GM23338 (cell line): ENCODE measurements at regions not wholly inside any gene's neighbourhood (a gene's known extent, or its start where the extent isn't known, plus 50 kb on each side); places are given as distances from the start of the nearest gene placed in this dataset.
"Not testable (repeated sequence)": the region's sequence is repeated elsewhere in the genome, so short reads cannot be mapped to it uniquely, and the experiment has no call there.

Source experiments
- ATAC-seq: fragments of 200-7000 bp; cut with Tn5 transposase; 3 replicates; pipeline ENCODE4 v1.9.1; 2020
- DNase-seq: peaks from one replicate; pipeline ENCODE4 v3.0.0-alpha.2; 2015; ENCODE audit warnings: low spot score
- H2AFZ ChIP-seq: fragments of 200-600 bp; sonication (generic); 2 replicates; pipeline ENCODE4 v1.8.0; 2016; ENCODE audit warnings: antibody characterized with exemption, mild to moderate bottlenecking, moderate library complexity
- H3F3A ChIP-seq: fragments of 200-600 bp; sonication (generic); replicated peaks from 2 replicates; pipeline ENCODE4 v1.8.0; 2017; ENCODE audit warnings: antibody characterized with exemption, mixed run types, low read depth
- H3K27ac ChIP-seq: fragments of 200-600 bp; sonication (generic); 2 replicates; pipeline ENCODE4 v1.6.1; 2016; ENCODE audit warnings: low read depth
- H3K27me3 ChIP-seq: fragments of 200-600 bp; sonication (generic); 2 replicates; pipeline ENCODE4 v1.8.0; 2016; ENCODE audit warnings: mild to moderate bottlenecking, mixed run types, moderate library complexity; ENCODE audit not compliant: insufficient read depth
- H3K36me3 ChIP-seq: fragments of 200-600 bp; sonication (generic); 2 replicates; pipeline ENCODE4 v1.8.0; 2016; ENCODE audit warnings: mild to moderate bottlenecking; ENCODE audit not compliant: insufficient read depth
- H3K4me1 ChIP-seq: fragments of 200-600 bp; sonication (generic); 2 replicates; pipeline ENCODE4 v1.8.0; 2016; ENCODE audit warnings: mild to moderate bottlenecking, moderate library complexity; ENCODE audit not compliant: insufficient read depth
- H3K4me2 ChIP-seq: fragments of 200-600 bp; sonication (generic); 2 replicates; pipeline ENCODE4 v1.7.1; 2017; ENCODE audit warnings: mixed run types
- H3K4me3 ChIP-seq: fragments of 200-600 bp; sonication (generic); 2 replicates; pipeline ENCODE4 v1.6.1; 2016; ENCODE audit warnings: mixed run types
- H3K79me2 ChIP-seq: fragments of 200-600 bp; sonication (generic); replicated peaks from 2 replicates; pipeline ENCODE4 v1.8.0; 2017; ENCODE audit warnings: mild to moderate bottlenecking; ENCODE audit not compliant: insufficient read depth
- H3K9me2 ChIP-seq: fragments of 200-600 bp; sonication (generic); 2 replicates; pipeline ENCODE4 v1.8.0; 2017; ENCODE audit not compliant: insufficient read depth
- H4K20me1 ChIP-seq: fragments of 200-600 bp; sonication (generic); replicated peaks from 2 replicates; pipeline ENCODE4 v1.8.0; 2017; ENCODE audit warnings: mild to moderate bottlenecking; ENCODE audit not compliant: insufficient read depth
- H3K27ac Mint-ChIP-seq: 2 replicates; pipeline ENCODE4 v1.8.0; 2020; ENCODE audit warnings: inconsistent platforms, mild to moderate bottlenecking, moderate library complexity, mixed read lengths
- H3K27me3 Mint-ChIP-seq: 3 replicates; pipeline ENCODE4 v1.8.0; 2022; ENCODE audit warnings: low read depth, mild to moderate bottlenecking, moderate library complexity, mixed read lengths, inconsistent platforms; ENCODE audit not compliant: insufficient read depth, poor library complexity
- H3K36me3 Mint-ChIP-seq: 3 replicates; pipeline ENCODE4 v1.8.0; 2021; ENCODE audit warnings: low read depth, mild to moderate bottlenecking, inconsistent platforms, moderate library complexity, mixed read lengths
- H3K4me1 Mint-ChIP-seq: 3 replicates; pipeline ENCODE4 v1.8.0; 2020; ENCODE audit warnings: mild to moderate bottlenecking, inconsistent platforms, mixed read lengths
- H3K4me3 Mint-ChIP-seq: 3 replicates; pipeline ENCODE4 v1.8.0; 2021; ENCODE audit warnings: moderate library complexity, mild to moderate bottlenecking, inconsistent platforms, mixed read lengths
- H3K9me3 Mint-ChIP-seq: 3 replicates; pipeline ENCODE4 v1.8.0; 2020; ENCODE audit warnings: moderate library complexity, mild to moderate bottlenecking, inconsistent platforms, mixed read lengths
- CREB1 ChIP-seq: fragments of 250-450 bp; sonication (Bioruptor Pico); IDR thresholded peaks from 2 replicates; pipeline ENCODE4 v1.5.0; 2020; ENCODE audit warnings: low read depth, mild to moderate bottlenecking, moderate library complexity
- EZH2 ChIP-seq: fragments of 200-600 bp; sonication (generic); IDR thresholded peaks from one replicate; pipeline ENCODE4 v1.8.0; 2017; ENCODE audit warnings: antibody characterized with exemption, mild to moderate bottlenecking, low read depth; ENCODE audit not compliant: unreplicated experiment
- EZH2phosphoT487 ChIP-seq: fragments of 200-600 bp; sonication (generic); IDR thresholded peaks from one replicate; pipeline ENCODE4 v1.8.1; 2018; ENCODE audit warnings: antibody characterized with exemption; ENCODE audit not compliant: unreplicated experiment
- JUNB ChIP-seq: IDR thresholded peaks from one replicate; pipeline ENCODE4 v1.6.1; 2016; ENCODE audit warnings: antibody characterized with exemption; ENCODE audit not compliant: unreplicated experiment
- NANOG ChIP-seq: IDR thresholded peaks from 2 replicates; pipeline ENCODE4 v1.6.1; 2016; ENCODE audit warnings: antibody characterized with exemption, borderline replicate concordance
- POLR2AphosphoS5 ChIP-seq: IDR thresholded peaks from 2 replicates; pipeline ENCODE4 v1.6.1; 2016; ENCODE audit warnings: antibody characterized with exemption, low read depth
- STAT1 ChIP-seq: IDR thresholded peaks from one replicate; pipeline ENCODE4 v1.6.1; 2016; ENCODE audit warnings: antibody characterized with exemption; ENCODE audit not compliant: unreplicated experiment
- ZNF114 ChIP-seq: fragments of 250-450 bp; sonication (Bioruptor Pico); IDR thresholded peaks from 2 replicates; pipeline ENCODE4 v1.5.0; 2020; ENCODE audit warnings: mild to moderate bottlenecking, moderate library complexity
- TF ChIP-seq, protein P1 (sequence below): IDR thresholded peaks from 2 replicates; pipeline ENCODE4 v1.6.1; 2016; ENCODE audit warnings: antibody characterized with exemption
- TF ChIP-seq, protein P2 (sequence below): fragments of 250-450 bp; sonication (Bioruptor Pico); IDR thresholded peaks from 2 replicates; pipeline ENCODE4 v1.5.0; 2020; ENCODE audit warnings: mild to moderate bottlenecking, moderate library complexity

DNA sequence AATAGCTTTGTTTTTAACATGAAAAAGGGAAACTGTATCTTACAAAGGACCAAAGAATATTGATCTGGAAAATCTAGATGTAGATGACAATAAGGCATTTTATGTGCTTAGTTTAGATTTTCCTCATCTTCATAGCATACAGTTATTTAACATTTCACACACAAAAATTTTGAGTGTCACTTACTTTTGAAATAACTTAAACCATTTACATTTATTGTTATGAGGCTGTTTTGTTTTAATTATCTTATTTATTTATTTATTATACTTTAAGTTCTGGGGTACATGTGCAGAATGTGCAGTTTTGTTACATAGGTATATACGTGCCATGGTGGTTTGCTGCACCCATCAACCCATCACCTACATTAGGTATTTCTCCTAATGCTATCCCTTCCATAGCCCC is 1042.9 kb upstream of the NOVA1 start:
- not testable (repeated sequence) for H3K27ac ChIP-seq, H3K4me1 Mint-ChIP-seq, H3K4me3 Mint-ChIP-seq, H3K4me3 ChIP-seq, ATAC-seq, H4K20me1 ChIP-seq, H3K36me3 Mint-ChIP-seq, H3K27ac Mint-ChIP-seq, H3K27me3 Mint-ChIP-seq, H3K36me3 ChIP-seq, H3K79me2 ChIP-seq, H3K27me3 ChIP-seq, H3K4me2 ChIP-seq, DNase-seq, H3K9me2 ChIP-seq, H2AFZ ChIP-seq, H3F3A ChIP-seq, H3K4me1 ChIP-seq
- H3K9me3 Mint-ChIP-seq, result peaks cover 10% of the 10 kb centered on the region; the same call in 2 of the 3 replicates

DNA sequence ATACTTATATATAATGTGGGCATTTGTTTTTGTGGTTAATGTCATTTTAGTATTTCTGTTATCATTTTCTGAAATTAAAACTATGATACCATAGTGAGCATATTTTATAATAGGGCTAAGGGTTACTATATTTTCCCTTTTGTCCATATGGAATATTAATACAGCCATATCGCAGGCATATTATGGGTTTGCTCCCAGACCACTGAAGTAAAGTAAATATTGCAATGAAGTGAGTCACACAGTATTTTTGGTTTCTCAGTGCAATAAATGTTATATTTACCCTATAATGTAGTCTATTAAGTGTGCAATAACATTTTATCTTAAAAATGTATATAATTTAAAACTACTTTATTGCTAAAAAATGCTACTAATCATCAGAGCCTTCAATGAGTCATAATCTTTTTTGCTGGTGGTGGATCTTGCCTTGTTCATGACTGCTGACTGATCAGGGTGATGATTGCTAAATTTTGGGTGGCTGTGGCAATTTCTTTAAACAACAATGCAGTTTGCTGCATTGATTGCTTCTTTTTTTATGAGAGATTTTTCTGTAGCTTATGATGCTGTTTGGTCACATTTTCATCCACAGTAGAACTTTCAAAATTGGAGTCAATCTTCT is 1044.5 kb upstream of the NOVA1 start:
- Histone ChIP-seq H3K36me3 (no peaks in the 10 kb centered on the region), H4K20me1 (no peaks in the 10 kb centered on the region; the same call in 1 of the 2 replicates), H3K79me2 (no peaks in the 10 kb centered on the region; the same call in 1 of the 2 replicates), H3K4me1 (no peaks in the 10 kb centered on the region), H3K9me2 (no peaks in the 10 kb centered on the region), H3K4me2 (no peak overlapping the region), H3F3A (no peaks in the 10 kb centered on the region), H3K4me3 (no peak overlapping the region), H2AFZ (no peak overlapping the region), H3K27ac (no peak overlapping the region), H3K27me3 (no peaks in the 10 kb centered on the region)
- Mint-ChIP-seq H3K36me3 (no peaks in the 10 kb centered on the region), H3K27me3 (no peaks in the 10 kb centered on the region), H3K27ac (no peak overlapping the region), H3K9me3 (peaks cover 10% of the 10 kb centered on the region; the same call in 2 of the 3 replicates), H3K4me1 (no peaks in the 10 kb centered on the region), H3K4me3 (no peak overlapping the region)
- no peak for ATAC-seq
- no peak for TF ChIP-seq EZH2phosphoT487
- no peak for DNase-seq

- Histone ChIP-seq H3K4me1 (no peaks in the 10 kb centered on the region), H3K9me2 (no peaks in the 10 kb centered on the region), H3K27me3 (no peaks in the 10 kb centered on the region), H3F3A (no peaks in the 10 kb centered on the region), H3K4me3 (no peak overlapping the region), H3K4me2 (no peak overlapping the region), H3K27ac (no peak overlapping the region), H2AFZ (no peak overlapping the region), H3K79me2 (no peaks in the 10 kb centered on the region), H4K20me1 (no peaks in the 10 kb centered on the region), H3K36me3 (no peaks in the 10 kb centered on the region; the same call in 1 of the 2 replicates)
- no peak for DNase-seq
- peaks cover 21% of the 10 kb centered on the region; the same call in 2 of the 3 replicates for H3K36me3 Mint-ChIP-seq
- no peak overlapping the region for H3K4me3 Mint-ChIP-seq
- H3K4me1 Mint-ChIP-seq, result no peaks in the 10 kb centered on the region
- no peak overlapping the region for H3K27ac Mint-ChIP-seq
- peaks cover 32% of the 10 kb centered on the region for H3K9me3 Mint-ChIP-seq
- no peak for ATAC-seq
- H3K27me3 Mint-ChIP-seq, result peaks cover 2% of the 10 kb centered on the region
- TF ChIP-seq ZNF114 (CRISPR knock-in tag) (no peak), POLR2AphosphoS5 (no peak), STAT1 (no peak), EZH2phosphoT487 (no peak), EZH2 (no peak), CREB1 (CRISPR knock-in tag) (no peak), NANOG (no peak), JUNB (no peak)
- TF ChIP-seq, protein P1, sequence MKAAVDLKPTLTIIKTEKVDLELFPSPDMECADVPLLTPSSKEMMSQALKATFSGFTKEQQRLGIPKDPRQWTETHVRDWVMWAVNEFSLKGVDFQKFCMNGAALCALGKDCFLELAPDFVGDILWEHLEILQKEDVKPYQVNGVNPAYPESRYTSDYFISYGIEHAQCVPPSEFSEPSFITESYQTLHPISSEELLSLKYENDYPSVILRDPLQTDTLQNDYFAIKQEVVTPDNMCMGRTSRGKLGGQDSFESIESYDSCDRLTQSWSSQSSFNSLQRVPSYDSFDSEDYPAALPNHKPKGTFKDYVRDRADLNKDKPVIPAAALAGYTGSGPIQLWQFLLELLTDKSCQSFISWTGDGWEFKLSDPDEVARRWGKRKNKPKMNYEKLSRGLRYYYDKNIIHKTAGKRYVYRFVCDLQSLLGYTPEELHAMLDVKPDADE, result no peak
- TF ChIP-seq, protein P2, sequence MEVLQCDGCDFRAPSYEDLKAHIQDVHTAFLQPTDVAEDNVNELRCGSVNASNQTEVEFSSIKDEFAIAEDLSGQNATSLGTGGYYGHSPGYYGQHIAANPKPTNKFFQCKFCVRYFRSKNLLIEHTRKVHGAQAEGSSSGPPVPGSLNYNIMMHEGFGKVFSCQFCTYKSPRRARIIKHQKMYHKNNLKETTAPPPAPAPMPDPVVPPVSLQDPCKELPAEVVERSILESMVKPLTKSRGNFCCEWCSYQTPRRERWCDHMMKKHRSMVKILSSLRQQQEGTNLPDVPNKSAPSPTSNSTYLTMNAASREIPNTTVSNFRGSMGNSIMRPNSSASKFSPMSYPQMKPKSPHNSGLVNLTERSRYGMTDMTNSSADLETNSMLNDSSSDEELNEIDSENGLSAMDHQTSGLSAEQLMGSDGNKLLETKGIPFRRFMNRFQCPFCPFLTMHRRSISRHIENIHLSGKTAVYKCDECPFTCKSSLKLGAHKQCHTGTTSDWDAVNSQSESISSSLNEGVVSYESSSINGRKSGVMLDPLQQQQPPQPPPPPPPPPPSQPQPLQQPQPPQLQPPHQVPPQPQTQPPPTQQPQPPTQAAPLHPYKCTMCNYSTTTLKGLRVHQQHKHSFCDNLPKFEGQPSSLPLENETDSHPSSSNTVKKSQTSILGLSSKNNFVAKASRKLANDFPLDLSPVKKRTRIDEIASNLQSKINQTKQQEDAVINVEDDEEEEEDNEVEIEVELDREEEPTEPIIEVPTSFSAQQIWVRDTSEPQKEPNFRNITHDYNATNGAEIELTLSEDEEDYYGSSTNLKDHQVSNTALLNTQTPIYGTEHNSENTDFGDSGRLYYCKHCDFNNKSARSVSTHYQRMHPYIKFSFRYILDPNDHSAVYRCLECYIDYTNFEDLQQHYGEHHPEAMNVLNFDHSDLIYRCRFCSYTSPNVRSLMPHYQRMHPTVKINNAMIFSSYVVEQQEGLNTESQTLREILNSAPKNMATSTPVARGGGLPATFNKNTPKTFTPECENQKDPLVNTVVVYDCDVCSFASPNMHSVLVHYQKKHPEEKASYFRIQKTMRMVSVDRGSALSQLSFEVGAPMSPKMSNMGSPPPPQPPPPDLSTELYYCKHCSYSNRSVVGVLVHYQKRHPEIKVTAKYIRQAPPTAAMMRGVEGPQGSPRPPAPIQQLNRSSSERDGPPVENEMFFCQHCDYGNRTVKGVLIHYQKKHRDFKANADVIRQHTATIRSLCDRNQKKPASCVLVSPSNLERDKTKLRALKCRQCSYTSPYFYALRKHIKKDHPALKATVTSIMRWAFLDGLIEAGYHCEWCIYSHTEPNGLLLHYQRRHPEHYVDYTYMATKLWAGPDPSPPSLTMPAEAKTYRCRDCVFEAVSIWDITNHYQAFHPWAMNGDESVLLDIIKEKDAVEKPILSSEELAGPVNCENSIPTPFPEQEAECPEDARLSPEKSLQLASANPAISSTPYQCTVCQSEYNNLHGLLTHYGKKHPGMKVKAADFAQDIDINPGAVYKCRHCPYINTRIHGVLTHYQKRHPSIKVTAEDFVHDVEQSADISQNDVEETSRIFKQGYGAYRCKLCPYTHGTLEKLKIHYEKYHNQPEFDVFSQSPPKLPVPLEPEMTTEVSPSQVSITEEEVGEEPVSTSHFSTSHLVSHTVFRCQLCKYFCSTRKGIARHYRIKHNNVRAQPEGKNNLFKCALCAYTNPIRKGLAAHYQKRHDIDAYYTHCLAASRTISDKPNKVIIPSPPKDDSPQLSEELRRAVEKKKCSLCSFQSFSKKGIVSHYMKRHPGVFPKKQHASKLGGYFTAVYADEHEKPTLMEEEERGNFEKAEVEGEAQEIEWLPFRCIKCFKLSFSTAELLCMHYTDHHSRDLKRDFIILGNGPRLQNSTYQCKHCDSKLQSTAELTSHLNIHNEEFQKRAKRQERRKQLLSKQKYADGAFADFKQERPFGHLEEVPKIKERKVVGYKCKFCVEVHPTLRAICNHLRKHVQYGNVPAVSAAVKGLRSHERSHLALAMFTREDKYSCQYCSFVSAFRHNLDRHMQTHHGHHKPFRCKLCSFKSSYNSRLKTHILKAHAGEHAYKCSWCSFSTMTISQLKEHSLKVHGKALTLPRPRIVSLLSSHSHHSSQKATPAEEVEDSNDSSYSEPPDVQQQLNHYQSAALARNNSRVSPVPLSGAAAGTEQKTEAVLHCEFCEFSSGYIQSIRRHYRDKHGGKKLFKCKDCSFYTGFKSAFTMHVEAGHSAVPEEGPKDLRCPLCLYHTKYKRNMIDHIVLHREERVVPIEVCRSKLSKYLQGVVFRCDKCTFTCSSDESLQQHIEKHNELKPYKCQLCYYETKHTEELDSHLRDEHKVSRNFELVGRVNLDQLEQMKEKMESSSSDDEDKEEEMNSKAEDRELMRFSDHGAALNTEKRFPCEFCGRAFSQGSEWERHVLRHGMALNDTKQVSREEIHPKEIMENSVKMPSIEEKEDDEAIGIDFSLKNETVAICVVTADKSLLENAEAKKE (CRISPR knock-in tag), result no peak
These were observed 1062.8 kb upstream of the NOVA1 start for GRCh38 chr14:27660683-27661082.
